Limb (tissue), 2 donors: ENCODE measurements at regions not wholly inside any gene's neighbourhood (a gene's known extent, or its start where the extent isn't known, plus 50 kb on each side); places are given as distances from the start of the nearest gene placed in this dataset.
"Not testable (repeated sequence)": the region's sequence is repeated elsewhere in the genome, so short reads cannot be mapped to it uniquely, and the experiment has no call there.

Source experiments
- DNase-seq, 2 donors: peaks; one replicate each; pipeline ENCODE4 v3.0.0-alpha.2; 2016; ENCODE audit errors: extremely low spot score in 2 of 2

GRCh38 chrY:18951657-18952435 is 178.3 kb upstream of the HSFY2 start:
- DNase-seq = no peak

- DNase-seq = no peak
Measured at GRCh38 chrY:18951019-18951418, 177.5 kb upstream of the HSFY2 start.

GRCh38 chrY:18936831-18937230 is 163.3 kb upstream of the HSFY2 start:
- no peak for DNase-seq

GRCh38 chrY:18919256-18919655 is 145.7 kb upstream of the HSFY2 start:
- no peak for DNase-seq

- no peak for DNase-seq
Measured at GRCh38 chrY:18912846-18913245, 139.3 kb upstream of the HSFY2 start.

GRCh38 chrY:18909846-18910245 is 136.3 kb upstream of the HSFY2 start:
- DNase-seq = no peak

GRCh38 chrY:18906198-18906597 is 132.7 kb upstream of the HSFY2 start:
- not testable (repeated sequence) for DNase-seq

GRCh38 chrY:18904296-18904695 is 130.8 kb upstream of the HSFY2 start:
- no peak for DNase-seq

- no peak for DNase-seq
Measured at GRCh38 chrY:18891994-18892393, 118.5 kb upstream of the HSFY2 start.

GRCh38 chrY:18889548-18889947 is 116.0 kb upstream of the HSFY2 start:
- DNase-seq = no peak

GRCh38 chrY:18884748-18885147 is 111.2 kb upstream of the HSFY2 start:
- no peak for DNase-seq

GRCh38 chrY:18869145-18869544 is 95.6 kb upstream of the HSFY2 start:
- DNase-seq = not testable (repeated sequence)

- DNase-seq = not testable (repeated sequence)
Measured at GRCh38 chrY:18866887-18867551, 93.5 kb upstream of the HSFY2 start.

GRCh38 chrY:18860856-18861255 is 87.3 kb upstream of the HSFY2 start:
- not testable (repeated sequence) for DNase-seq

GRCh38 chrY:18858484-18859191 is 85.1 kb upstream of the HSFY2 start:
- not testable (repeated sequence) for DNase-seq

GRCh38 chrY:18855184-18855583 is 81.6 kb upstream of the HSFY2 start:
- not testable (repeated sequence) for DNase-seq

- DNase-seq = not testable (repeated sequence)
Measured at GRCh38 chrY:18853323-18853722, 79.8 kb upstream of the HSFY2 start.

GRCh38 chrY:18836643-18837042 is 63.1 kb upstream of the HSFY2 start:
- not testable (repeated sequence) for DNase-seq
